ENCODE measurements at regions not wholly inside any gene's neighbourhood (a gene's known extent, or its start where the extent isn't known, plus 50 kb on each side); places are given as distances from the start of the nearest gene placed in this dataset.
"Not testable (repeated sequence)": the region's sequence is repeated elsewhere in the genome, so short reads cannot be mapped to it uniquely, and the experiment has no call there.

DNA sequence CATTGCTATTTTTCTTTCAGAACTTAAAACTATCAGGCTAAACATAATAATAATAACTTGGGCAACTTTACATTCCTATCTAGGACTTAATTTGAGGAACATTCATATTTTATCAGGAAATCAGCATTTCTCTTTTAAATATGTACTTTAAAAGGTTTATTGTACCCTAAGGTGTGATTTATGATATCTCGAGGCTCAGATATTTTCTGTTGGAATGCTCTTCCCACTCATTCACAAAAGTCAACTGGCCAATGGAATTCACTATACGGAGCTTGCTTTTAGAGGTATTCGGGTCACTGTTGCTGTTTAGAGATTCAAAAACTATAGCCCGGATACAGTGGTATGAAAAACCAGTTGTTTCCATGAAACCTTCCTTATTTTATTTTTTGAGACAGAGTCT is 328.3 kb downstream of the GBA3 start:
- H3K27me3 ChIP-seq: no peaks in the 10 kb centered on the region
- H3K4me1 ChIP-seq: no peaks in the 10 kb centered on the region
- no peak overlapping the region for H3K4me3 ChIP-seq
- no peaks in the 10 kb centered on the region for H3K9me3 ChIP-seq
- no peak overlapping the region for H3K27ac ChIP-seq
- TF ChIP-seq, protein P1, sequence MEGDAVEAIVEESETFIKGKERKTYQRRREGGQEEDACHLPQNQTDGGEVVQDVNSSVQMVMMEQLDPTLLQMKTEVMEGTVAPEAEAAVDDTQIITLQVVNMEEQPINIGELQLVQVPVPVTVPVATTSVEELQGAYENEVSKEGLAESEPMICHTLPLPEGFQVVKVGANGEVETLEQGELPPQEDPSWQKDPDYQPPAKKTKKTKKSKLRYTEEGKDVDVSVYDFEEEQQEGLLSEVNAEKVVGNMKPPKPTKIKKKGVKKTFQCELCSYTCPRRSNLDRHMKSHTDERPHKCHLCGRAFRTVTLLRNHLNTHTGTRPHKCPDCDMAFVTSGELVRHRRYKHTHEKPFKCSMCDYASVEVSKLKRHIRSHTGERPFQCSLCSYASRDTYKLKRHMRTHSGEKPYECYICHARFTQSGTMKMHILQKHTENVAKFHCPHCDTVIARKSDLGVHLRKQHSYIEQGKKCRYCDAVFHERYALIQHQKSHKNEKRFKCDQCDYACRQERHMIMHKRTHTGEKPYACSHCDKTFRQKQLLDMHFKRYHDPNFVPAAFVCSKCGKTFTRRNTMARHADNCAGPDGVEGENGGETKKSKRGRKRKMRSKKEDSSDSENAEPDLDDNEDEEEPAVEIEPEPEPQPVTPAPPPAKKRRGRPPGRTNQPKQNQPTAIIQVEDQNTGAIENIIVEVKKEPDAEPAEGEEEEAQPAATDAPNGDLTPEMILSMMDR (IDR thresholded peaks at IDR 0.05): no peak
- TF ChIP-seq POLR2A (IDR thresholded peaks at IDR 0.05): no peak
- WGBS, 2 donors: 81 to 87% methylated on average over 4 of the region's 4 CpGs
- H3K36me3 ChIP-seq: no peaks in the 10 kb centered on the region
- intact Hi-C loops (cut with DNase I): no loop called here
- DNase-seq: no peak

DNA sequence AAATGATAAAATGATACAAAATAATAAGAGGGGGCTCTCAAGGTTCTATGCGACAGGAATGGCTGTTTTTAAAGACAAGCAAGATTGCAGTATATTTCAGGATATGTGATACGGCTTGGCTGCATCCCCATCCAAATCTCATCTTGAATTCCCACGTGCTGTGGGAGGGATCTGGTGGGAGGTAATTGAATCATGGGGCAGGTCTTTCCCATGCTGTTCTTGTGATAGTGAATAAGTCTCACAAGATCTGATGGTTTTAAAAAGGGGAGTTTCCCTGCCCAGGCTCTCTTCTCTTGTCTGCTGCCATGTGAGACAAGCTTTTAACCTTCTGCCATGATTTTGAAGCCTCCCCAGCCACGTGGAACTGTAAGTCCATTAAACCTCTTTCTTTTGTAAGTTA is 327.7 kb downstream of the GBA3 start:
- intact Hi-C loops (cut with DNase I); H3K9me3 ChIP-seq; H3K4me3 ChIP-seq; H3K36me3 ChIP-seq; H3K27me3 ChIP-seq; DNase-seq; H3K27ac ChIP-seq; H3K4me1 ChIP-seq: not testable (repeated sequence)
- WGBS, 2 donors: 62 to 69% methylated on average over 4 of the region's 4 CpGs

DNA sequence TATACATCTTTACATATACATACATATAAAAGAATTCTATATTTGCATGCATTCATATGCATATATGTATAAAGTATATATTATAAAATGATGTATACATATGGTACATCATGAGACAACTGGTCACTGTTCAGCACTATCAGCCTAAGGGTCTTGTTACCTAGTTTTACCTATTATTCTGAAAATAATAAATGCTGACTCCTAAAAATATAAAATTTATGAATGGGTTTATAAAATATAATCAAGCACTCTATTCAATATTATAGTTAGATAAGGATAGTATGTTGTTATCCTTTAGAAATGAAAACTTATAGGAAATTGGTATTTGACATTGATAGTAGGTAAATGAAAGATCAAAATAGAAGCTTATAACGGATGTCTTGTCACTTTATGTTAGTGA is 324.2 kb downstream of the GBA3 start:
- H3K36me3 ChIP-seq: no peaks in the 10 kb centered on the region
- WGBS, 2 donors: 79 to 89% methylated on average over 1 of the region's 1 CpG

DNA sequence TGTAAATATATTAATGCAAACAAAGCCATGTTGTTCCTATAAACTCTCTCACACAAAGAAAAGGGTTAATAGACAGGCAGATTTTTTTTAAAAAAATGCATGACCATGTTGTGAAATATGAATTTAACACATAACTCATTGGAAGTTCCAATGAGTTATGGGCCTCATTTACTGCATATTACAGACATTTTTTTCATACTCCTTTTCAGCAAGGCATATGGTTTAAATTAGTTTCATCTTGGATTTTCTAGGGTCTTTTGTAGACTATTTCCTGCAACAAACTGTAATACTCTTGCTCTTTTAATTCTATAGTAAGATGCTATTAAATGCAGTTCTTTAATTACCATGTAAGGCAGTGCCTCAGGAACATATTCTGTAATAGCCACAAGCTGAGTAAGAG is 323.1 kb downstream of the GBA3 start:
- Histone ChIP-seq H3K36me3 (no peaks in the 10 kb centered on the region), H3K27ac (no peak overlapping the region), H3K4me3 (no peak overlapping the region), H3K4me1 (no peaks in the 10 kb centered on the region), H3K9me3 (no peaks in the 10 kb centered on the region), H3K27me3 (no peaks in the 10 kb centered on the region)
- TF ChIP-seq, protein P1 (IDR thresholded peaks at IDR 0.05): no peak
- no peak for TF ChIP-seq POLR2A (IDR thresholded peaks at IDR 0.05)
- DNase-seq: no peak
- intact Hi-C loops (cut with DNase I): no loop called here

More for the DNA sequence above, 324.2 kb downstream of the GBA3 start:
- Histone ChIP-seq H3K4me1 (no peaks in the 10 kb centered on the region), H3K27ac (no peak overlapping the region), H3K9me3 (no peaks in the 10 kb centered on the region), H3K27me3 (no peaks in the 10 kb centered on the region), H3K4me3 (no peak overlapping the region)
- intact Hi-C loops (cut with DNase I): no loop called here
- no peak for DNase-seq
- TF ChIP-seq, protein P1 (IDR thresholded peaks at IDR 0.05): no peak
- no peak for TF ChIP-seq POLR2A (IDR thresholded peaks at IDR 0.05)

DNA sequence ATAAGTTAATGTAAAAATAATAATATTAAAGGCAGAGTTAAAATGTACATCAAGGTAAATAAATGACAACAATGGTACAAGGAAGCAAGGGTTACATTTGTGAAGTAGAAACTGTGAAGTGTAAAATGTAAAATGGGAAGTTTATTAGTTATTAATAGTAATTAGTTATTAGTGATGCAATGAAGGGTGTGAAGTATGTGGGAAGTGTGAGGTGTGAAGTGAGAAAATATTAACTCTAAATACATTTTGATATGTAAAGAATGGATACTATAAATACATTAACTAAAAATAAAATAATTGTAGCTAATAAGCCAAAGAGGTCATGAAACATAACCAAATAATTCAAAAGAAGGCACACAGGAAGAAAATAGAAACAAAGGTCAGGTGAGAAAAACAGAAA is 316.4 kb downstream of the GBA3 start:
- TF ChIP-seq, protein P1 (IDR thresholded peaks at IDR 0.05): no peak
- TF ChIP-seq POLR2A (IDR thresholded peaks at IDR 0.05): no peak
- Histone ChIP-seq H3K4me1 (no peaks in the 10 kb centered on the region), H3K9me3 (no peaks in the 10 kb centered on the region), H3K27me3 (no peaks in the 10 kb centered on the region), H3K27ac (no peak overlapping the region), H3K36me3 (no peaks in the 10 kb centered on the region), H3K4me3 (no peak overlapping the region)
- DNase-seq: no peak
- intact Hi-C loops (cut with DNase I): no loop called here

DNA sequence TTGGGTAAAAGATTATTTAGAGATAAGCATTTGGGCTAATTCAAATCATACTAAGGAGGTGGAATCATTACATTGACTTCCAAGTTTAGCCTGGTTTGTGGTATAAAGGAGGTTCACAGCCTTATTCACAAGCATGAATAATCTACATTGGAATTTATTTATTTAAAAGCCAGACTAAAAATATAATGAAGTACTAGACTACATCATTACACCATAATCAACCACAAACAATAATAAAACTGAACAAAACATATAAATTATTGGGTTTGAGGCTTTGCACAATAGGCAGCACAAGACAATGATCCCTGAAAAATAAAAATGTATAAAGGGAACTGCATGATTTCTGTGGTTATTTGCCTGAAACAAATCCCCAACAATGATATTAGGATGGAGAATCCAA is 314.0 kb downstream of the GBA3 start:
- Histone ChIP-seq H3K27me3 (no peaks in the 10 kb centered on the region), H3K27ac (no peak overlapping the region), H3K9me3 (no peaks in the 10 kb centered on the region), H3K36me3 (no peaks in the 10 kb centered on the region), H3K4me1 (no peaks in the 10 kb centered on the region), H3K4me3 (no peak overlapping the region)
- no peak for TF ChIP-seq POLR2A (IDR thresholded peaks at IDR 0.05)
- TF ChIP-seq, protein P1 (IDR thresholded peaks at IDR 0.05): no peak
- no peak for DNase-seq
- intact Hi-C loops (cut with DNase I): no loop called here
